ENCODE measurements at regions not wholly inside any gene's neighbourhood (a gene's known extent, or its start where the extent isn't known, plus 50 kb on each side); places are given as distances from the start of the nearest gene placed in this dataset.

DNA sequence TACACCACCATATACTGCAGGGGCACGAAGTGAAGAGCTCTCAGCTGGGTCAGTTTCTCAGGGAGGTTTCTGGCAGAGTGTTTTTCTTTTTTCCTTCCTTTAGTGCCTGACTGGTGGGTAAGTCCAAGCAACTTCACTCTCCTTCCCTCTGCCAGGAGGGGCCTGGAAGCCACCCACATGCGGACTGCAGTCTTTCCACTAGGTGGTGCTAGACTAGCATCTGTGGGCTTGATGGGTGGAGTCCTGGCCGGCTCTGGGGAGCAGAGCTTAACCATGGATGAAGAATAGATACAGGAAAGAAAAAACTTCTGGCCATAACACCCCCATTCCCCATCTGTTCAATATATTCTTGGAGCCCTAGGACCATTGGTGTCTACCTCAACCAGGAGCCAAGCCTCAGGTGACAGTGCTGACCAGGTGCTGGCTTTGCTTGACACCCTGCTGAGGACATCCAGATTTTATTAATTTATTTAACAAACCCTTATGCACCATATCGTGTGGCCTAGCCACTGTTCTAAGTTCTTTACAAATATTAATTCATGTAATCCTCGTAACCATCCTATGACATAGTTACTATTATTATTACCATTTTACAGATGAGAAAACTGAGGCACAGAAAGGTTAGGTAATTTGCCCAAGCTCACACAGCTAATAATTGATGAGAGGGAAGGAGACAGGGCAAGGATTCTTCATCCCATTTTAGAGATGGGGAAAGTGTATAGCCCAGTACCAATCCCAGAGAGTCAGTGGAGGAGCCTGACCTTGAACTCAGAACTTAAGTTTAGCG, 126.7 kb upstream of the CSF3R start:
- Mint-ChIP-seq H3K27me3 (peaks cover 5% of the 10 kb centered on the region), H3K9me3 (no peaks in the 10 kb centered on the region), H3K36me3 (no peaks in the 10 kb centered on the region), H3K4me3 (no peak overlapping the region), H3K4me1 (ENCODE audit: unreplicated experiment) (peaks cover 5% of the 10 kb centered on the region), H3K27ac (no peak overlapping the region)
- no peak for DNase-seq (ENCODE audit: extremely low spot score, unreplicated experiment)
- TF ChIP-seq CTCF (conservative IDR thresholded peaks at IDR 0.05): peak; percentile 84

DNA sequence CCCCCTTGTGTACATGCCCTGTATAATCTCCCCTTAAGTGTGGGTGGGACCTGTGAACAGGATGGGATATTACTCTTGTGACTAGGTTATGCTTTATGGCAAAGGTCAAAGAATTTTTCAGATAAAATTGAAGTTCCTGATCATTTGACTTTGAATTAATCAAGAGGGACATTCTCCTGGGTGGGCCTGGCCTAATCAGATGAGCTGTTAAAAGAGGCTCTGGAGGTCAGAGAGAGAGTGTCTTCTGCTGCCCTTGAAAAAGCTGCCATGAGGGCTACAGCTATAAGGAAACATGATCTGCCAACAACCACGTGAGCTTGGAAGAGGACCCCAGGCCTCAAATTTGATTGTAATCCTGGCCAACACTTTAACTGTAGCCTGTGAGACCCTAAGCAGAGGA, 125.6 kb upstream of the CSF3R start:
- H3K27ac Mint-ChIP-seq: no peak overlapping the region
- H3K36me3 Mint-ChIP-seq: no peaks in the 10 kb centered on the region
- no peak for DNase-seq (ENCODE audit: extremely low spot score, unreplicated experiment)
- peaks cover 9% of the 10 kb centered on the region for H3K27me3 Mint-ChIP-seq
- H3K9me3 Mint-ChIP-seq: no peaks in the 10 kb centered on the region
- H3K4me3 Mint-ChIP-seq: no peak overlapping the region
- H3K4me1 Mint-ChIP-seq (ENCODE audit: unreplicated experiment): peaks cover 5% of the 10 kb centered on the region
- no peak for TF ChIP-seq CTCF (conservative IDR thresholded peaks at IDR 0.05)

GRCh38 chr1:36607263-36607651, 124.5 kb upstream of the CSF3R start:
- Mint-ChIP-seq H3K4me3 (no peak overlapping the region), H3K27me3 (peaks cover 18% of the 10 kb centered on the region), H3K9me3 (no peaks in the 10 kb centered on the region), H3K27ac (no peak overlapping the region), H3K36me3 (no peaks in the 10 kb centered on the region), H3K4me1 (ENCODE audit: unreplicated experiment) (peaks cover 5% of the 10 kb centered on the region)
- DNase-seq (ENCODE audit: extremely low spot score, unreplicated experiment): no peak
- TF ChIP-seq CTCF (conservative IDR thresholded peaks at IDR 0.05): no peak

DNA sequence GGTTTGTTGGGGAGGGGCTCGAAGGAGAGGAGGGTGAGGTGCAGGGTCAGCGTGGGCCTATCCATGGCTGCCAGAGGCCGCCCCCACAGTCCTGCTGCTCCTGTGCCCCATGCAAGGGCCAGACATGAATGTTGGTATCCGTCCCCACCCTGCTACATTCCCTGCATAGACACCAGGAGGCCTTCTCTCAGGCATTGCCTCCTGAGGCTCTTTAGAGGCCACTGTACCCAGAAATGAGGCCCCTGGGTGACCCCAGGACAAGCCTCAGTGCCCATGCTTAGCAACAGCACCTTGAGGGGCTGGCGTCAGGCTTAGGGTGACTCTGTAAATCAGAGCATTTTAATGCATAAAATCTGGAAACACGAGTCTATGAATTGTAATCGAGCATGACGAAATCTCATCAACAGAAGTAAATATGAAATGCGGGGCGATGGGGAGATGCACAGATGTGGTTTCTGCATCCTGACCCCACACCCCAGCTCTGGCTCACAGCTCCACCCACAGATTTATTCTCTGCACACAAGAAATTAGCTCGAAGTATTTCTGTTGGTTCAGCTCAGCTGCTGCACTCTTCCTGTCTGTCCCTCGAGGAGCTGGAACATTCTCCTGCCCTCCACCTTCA, 124.0 kb upstream of the CSF3R start:
- Mint-ChIP-seq H3K4me3 (no peak overlapping the region), H3K27me3 (peaks cover 18% of the 10 kb centered on the region), H3K27ac (no peak overlapping the region), H3K9me3 (no peaks in the 10 kb centered on the region), H3K36me3 (no peaks in the 10 kb centered on the region), H3K4me1 (ENCODE audit: unreplicated experiment) (peaks cover 5% of the 10 kb centered on the region)
- TF ChIP-seq CTCF (conservative IDR thresholded peaks at IDR 0.05): no peak
- DNase-seq (ENCODE audit: extremely low spot score, unreplicated experiment): no peak

DNA sequence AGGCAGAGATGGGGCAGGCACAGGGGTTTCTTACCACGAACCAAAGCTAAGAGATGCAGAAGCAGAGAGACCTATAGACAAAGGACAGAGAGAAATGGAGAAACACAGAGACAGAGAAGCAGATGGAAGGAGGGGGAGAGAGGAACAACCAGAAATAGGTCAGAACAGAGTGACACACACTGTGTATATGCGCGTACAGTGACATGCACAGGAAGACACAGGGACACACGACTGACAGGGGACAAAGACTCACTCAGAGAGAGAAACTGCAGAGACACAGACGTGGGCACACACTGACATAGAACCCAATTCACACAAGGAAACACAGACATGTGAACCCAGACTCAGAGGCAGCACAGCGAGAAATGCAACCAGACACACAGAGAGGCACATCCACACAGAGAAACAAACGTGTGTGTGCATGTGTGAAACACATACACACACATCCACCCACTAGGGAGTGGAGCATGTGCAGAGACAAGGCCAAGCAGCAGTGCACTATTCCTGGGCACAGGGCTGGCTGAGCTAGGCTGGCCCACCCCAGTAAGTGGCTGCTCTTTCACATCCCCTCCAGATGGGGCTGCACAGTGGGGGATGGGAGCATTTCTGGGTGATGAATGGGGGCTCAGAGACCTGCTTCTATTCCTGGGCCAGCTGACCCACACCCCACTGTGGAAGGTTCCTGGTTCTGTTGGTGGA, 123.4 kb upstream of the CSF3R start:
- H3K4me3 Mint-ChIP-seq: no peak overlapping the region
- DNase-seq (ENCODE audit: extremely low spot score, unreplicated experiment): no peak
- no peaks in the 10 kb centered on the region for H3K36me3 Mint-ChIP-seq
- peaks cover 5% of the 10 kb centered on the region for H3K4me1 Mint-ChIP-seq (ENCODE audit: unreplicated experiment)
- H3K27me3 Mint-ChIP-seq: peaks cover 24% of the 10 kb centered on the region
- H3K9me3 Mint-ChIP-seq: no peaks in the 10 kb centered on the region
- no peak overlapping the region for H3K27ac Mint-ChIP-seq
- TF ChIP-seq CTCF (conservative IDR thresholded peaks at IDR 0.05): no peak

All from type B pancreatic cell (in vitro differentiated cells).